ENCODE measurements at regions not wholly inside any gene's neighbourhood (a gene's known extent, or its start where the extent isn't known, plus 50 kb on each side); places are given as distances from the start of the nearest gene placed in this dataset.

DNA sequence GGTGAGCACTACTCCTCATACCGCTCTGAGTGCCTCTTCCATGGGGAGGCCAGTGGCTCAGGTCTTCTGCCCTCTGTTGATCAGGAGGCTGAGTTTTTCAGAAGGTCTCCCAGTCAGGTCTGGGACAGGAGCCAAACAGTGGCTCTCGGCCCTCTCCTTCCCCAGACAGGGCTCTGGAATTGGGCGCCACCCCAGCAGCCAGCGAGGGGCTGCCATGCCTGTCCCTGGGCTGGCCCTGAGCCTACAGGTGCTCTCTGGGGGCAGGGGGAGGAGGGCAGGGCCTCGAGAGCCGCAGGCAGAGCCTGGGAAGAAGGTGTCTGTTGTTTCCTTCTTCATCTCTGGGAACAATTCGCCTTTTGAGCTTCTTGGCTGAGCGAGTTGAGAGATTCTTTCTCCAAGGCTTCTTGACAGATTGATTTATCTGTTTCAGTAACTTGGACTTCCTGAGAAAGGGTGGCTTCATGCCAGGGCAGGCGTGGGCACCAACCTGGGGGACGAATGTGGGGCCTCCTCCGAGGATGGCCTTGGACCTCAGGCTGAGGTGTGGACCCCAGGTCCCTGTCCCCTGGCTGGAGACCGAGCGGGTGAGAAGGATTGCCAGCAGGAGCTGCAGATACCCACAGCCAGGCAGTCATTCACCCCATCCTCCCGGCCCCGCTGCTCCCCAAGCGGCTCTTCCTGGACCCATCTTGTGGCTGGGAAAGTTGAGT lies 64.7 kb upstream of the GLI2 start (continued):
- TF ChIP-seq, protein P1, sequence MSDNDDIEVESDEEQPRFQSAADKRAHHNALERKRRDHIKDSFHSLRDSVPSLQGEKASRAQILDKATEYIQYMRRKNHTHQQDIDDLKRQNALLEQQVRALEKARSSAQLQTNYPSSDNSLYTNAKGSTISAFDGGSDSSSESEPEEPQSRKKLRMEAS (IDR thresholded peaks at IDR 0.05) = no peak
- no peak for TF ChIP-seq TAF1 (IDR thresholded peaks at IDR 0.05; ENCODE audit: low read depth, low read length)
- TF ChIP-seq BRCA1 (IDR thresholded peaks at IDR 0.05; ENCODE audit: low read depth, low read length) = no peak
- TF ChIP-seq POLR2AphosphoS5 (IDR thresholded peaks at IDR 0.05; ENCODE audit: low read depth, low read length) = no peak
- no peak for TF ChIP-seq BACH1 (IDR thresholded peaks at IDR 0.05; ENCODE audit: low read length)
- no peak for TF ChIP-seq TAF7 (optimal IDR thresholded peaks at IDR 0.05; ENCODE audit: borderline replicate concordance, low read depth, low read length)
